Loucy (cell line): ENCODE measurements at regions not wholly inside any gene's neighbourhood (a gene's known extent, or its start where the extent isn't known, plus 50 kb on each side); places are given as distances from the start of the nearest gene placed in this dataset.

ENCODE experiments used
- H2AFZ ChIP-seq: fragments of 200-600 bp; sonication (generic); 2 replicates; pipeline ENCODE4 v1.6.0; 2016; ENCODE audit warnings: antibody characterized with exemption, mild to moderate bottlenecking, low read length, moderate library complexity
- H3F3A ChIP-seq: fragments of 200-600 bp; 2 replicates; pipeline ENCODE4 v1.6.0; 2016; ENCODE audit warnings: antibody characterized with exemption, low read depth, mild to moderate bottlenecking
- H3K27me3 ChIP-seq: fragments of 200-600 bp; sonication (generic); 2 replicates; pipeline ENCODE4 v1.6.1; 2014; ENCODE audit warnings: low read length, mild to moderate bottlenecking; ENCODE audit not compliant: insufficient read depth, poor library complexity, severe bottlenecking
- H3K36me3 ChIP-seq: fragments of 200-600 bp; sonication (generic); 2 replicates; pipeline ENCODE4 v1.6.1; 2016; ENCODE audit warnings: low read length; ENCODE audit not compliant: insufficient read depth
- H3K4me1 ChIP-seq: fragments of 200-600 bp; sonication (generic); 2 replicates; pipeline ENCODE4 v1.5.1; 2014; ENCODE audit warnings: low read length, mild to moderate bottlenecking; ENCODE audit not compliant: insufficient read depth, poor library complexity, severe bottlenecking
- H3K4me2 ChIP-seq: fragments of 200-600 bp; sonication (generic); 2 replicates; pipeline ENCODE4 v1.6.0; 2014; ENCODE audit warnings: antibody characterized with exemption, low read length, low read depth, mild to moderate bottlenecking; ENCODE audit not compliant: poor library complexity, severe bottlenecking
- H3K4me3 ChIP-seq: fragments of 200-600 bp; sonication (generic); 2 replicates; pipeline ENCODE4 v1.5.1; 2014; ENCODE audit warnings: low read length, mild to moderate bottlenecking, mixed read lengths; ENCODE audit not compliant: poor library complexity, severe bottlenecking
- H3K79me2 ChIP-seq: fragments of 200-600 bp; sonication (generic); 2 replicates; pipeline ENCODE4 v1.6.1; 2014; ENCODE audit warnings: low read length; ENCODE audit not compliant: insufficient read depth
- H3K9ac ChIP-seq: fragments of 200-600 bp; sonication (generic); 2 replicates; pipeline ENCODE4 v1.6.0; 2014; ENCODE audit warnings: mild to moderate bottlenecking, low read depth, low read length, moderate library complexity; ENCODE audit not compliant: poor library complexity, severe bottlenecking
- H3K9me2 ChIP-seq: fragments of 200-600 bp; sonication (generic); replicated peaks from 2 replicates; pipeline ENCODE4 v1.6.1; 2016; ENCODE audit warnings: low read depth, low read length, mixed read lengths
- H3K9me3 ChIP-seq: fragments of 200-600 bp; sonication (generic); 2 replicates; pipeline ENCODE4 v1.6.1; 2014; ENCODE audit warnings: mild to moderate bottlenecking, antibody characterized with exemption, low read length, low read depth; ENCODE audit not compliant: insufficient read depth
- H4K20me1 ChIP-seq: fragments of 200-600 bp; sonication (generic); 2 replicates; pipeline ENCODE4 v1.6.0; 2014; ENCODE audit warnings: antibody characterized with exemption, low read length, mild to moderate bottlenecking; ENCODE audit not compliant: insufficient read depth, poor library complexity, severe bottlenecking
- EZH2phosphoT487 ChIP-seq: fragments of 200-600 bp; IDR thresholded peaks from 2 replicates; pipeline ENCODE4 v1.6.1; 2018; ENCODE audit warnings: antibody characterized with exemption, mild to moderate bottlenecking, moderate library complexity, borderline replicate concordance
- TF ChIP-seq, protein P1 (sequence below): fragments of 200-600 bp; sonication (generic); conservative IDR thresholded peaks from 2 replicates; pipeline ENCODE4 v1.5.1; 2014; ENCODE audit warnings: mild to moderate bottlenecking, antibody characterized with exemption, low read length

DNA sequence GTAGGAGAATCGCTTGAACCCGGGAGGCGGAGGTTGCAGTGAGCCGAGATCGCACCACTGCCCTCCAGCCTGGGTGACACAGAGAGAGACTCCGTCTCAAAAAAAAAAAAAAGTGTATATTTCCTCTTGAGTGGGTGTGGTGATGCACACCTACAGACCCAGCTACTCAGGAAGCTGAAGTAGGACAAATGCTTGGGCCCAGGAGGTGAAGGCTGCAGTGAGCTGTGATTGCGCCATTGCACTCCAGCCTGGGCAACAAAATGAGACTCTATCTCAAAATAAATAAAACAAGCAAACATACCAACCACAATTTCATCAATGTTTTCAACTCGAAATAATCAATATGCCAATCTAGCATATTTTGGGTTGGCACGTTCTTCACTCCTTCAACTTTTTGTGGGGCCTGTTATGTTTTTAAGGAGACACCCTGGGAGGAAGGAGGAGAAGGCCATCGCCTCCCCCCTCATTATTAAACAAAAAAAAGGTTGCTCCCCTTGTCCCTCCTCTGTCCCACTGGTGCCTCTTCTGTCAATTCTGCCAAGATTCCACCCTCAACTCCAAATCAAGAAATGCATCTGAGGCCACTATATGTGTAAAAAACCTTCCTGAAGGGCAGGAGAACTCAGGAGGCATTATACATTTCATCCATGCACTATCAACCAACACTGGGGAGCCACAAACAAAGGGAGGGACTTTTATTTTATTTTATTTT is 52.4 kb upstream of the ATF7IP2 start:
- H3K27me3 ChIP-seq: no peaks in the 10 kb centered on the region
- H3F3A ChIP-seq: no peaks in the 10 kb centered on the region
- no peaks in the 10 kb centered on the region for H4K20me1 ChIP-seq
- no peak overlapping the region for H3K4me2 ChIP-seq
- H3K9ac ChIP-seq: no peak overlapping the region
- H3K4me1 ChIP-seq: no peaks in the 10 kb centered on the region
- no peak overlapping the region for H2AFZ ChIP-seq
- H3K79me2 ChIP-seq: no peaks in the 10 kb centered on the region
- H3K9me2 ChIP-seq: no peaks in the 10 kb centered on the region
- no peak for TF ChIP-seq EZH2phosphoT487
- TF ChIP-seq, protein P1, sequence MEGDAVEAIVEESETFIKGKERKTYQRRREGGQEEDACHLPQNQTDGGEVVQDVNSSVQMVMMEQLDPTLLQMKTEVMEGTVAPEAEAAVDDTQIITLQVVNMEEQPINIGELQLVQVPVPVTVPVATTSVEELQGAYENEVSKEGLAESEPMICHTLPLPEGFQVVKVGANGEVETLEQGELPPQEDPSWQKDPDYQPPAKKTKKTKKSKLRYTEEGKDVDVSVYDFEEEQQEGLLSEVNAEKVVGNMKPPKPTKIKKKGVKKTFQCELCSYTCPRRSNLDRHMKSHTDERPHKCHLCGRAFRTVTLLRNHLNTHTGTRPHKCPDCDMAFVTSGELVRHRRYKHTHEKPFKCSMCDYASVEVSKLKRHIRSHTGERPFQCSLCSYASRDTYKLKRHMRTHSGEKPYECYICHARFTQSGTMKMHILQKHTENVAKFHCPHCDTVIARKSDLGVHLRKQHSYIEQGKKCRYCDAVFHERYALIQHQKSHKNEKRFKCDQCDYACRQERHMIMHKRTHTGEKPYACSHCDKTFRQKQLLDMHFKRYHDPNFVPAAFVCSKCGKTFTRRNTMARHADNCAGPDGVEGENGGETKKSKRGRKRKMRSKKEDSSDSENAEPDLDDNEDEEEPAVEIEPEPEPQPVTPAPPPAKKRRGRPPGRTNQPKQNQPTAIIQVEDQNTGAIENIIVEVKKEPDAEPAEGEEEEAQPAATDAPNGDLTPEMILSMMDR: no peak
- no peaks in the 10 kb centered on the region for H3K9me3 ChIP-seq
- no peaks in the 10 kb centered on the region for H3K36me3 ChIP-seq
- no peak overlapping the region for H3K4me3 ChIP-seq

- H4K20me1 ChIP-seq: no peaks in the 10 kb centered on the region
- no peak overlapping the region for H3K9ac ChIP-seq
- TF ChIP-seq, protein P1: no peak
- TF ChIP-seq EZH2phosphoT487: no peak
- H3K9me3 ChIP-seq: no peaks in the 10 kb centered on the region
- H3K4me2 ChIP-seq: no peak overlapping the region
- no peaks in the 10 kb centered on the region for H3K9me2 ChIP-seq
- no peak overlapping the region for H3K4me3 ChIP-seq
- no peaks in the 10 kb centered on the region for H3K36me3 ChIP-seq
- H3K27me3 ChIP-seq: no peaks in the 10 kb centered on the region
- H3K4me1 ChIP-seq: no peaks in the 10 kb centered on the region
- no peak overlapping the region for H2AFZ ChIP-seq
- H3K79me2 ChIP-seq: no peaks in the 10 kb centered on the region
- no peaks in the 10 kb centered on the region for H3F3A ChIP-seq
Observed at GRCh38 chr16:10335681-10336080, 50.2 kb upstream of the ATF7IP2 start.
